ENCODE measurements at regions not wholly inside any gene's neighbourhood (a gene's known extent, or its start where the extent isn't known, plus 50 kb on each side); places are given as distances from the start of the nearest gene placed in this dataset.

GRCh38 chr11:69243496-69244200 lies 50.3 kb upstream of the MYEOV start:
- no peak for TF ChIP-seq CBX3 (IDR thresholded peaks at IDR 0.05; ENCODE audit: low read depth)
- no peak for TF ChIP-seq CTCF (IDR thresholded peaks at IDR 0.05 in 2 of 3, conservative IDR thresholded peaks at IDR 0.05 in 1 of 3; ENCODE audit: borderline replicate concordance in 1 of 3, insufficient read depth in 1 of 3, low read depth in 2 of 3, low read length in 2 of 3)
- no peak for TF ChIP-seq POLR2AphosphoS5 (IDR thresholded peaks at IDR 0.05; ENCODE audit: low read depth, low read length)
- no peak for TF ChIP-seq RAD21 (IDR thresholded peaks at IDR 0.05; ENCODE audit: low read depth)
- TF ChIP-seq EZH2 (IDR thresholded peaks at IDR 0.05): no peak
